SIG-M5 (cell line): ENCODE measurements at regions not wholly inside any gene's neighbourhood (a gene's known extent, or its start where the extent isn't known, plus 50 kb on each side); places are given as distances from the start of the nearest gene placed in this dataset.

ENCODE experiments used
- DNase-seq: peaks from one replicate; lab custom pipeline; 2025; lab: John Stamatoyannopoulos, UW

- DNase-seq = no peak
These were observed 283.4 kb downstream of the CRPPA start for GRCh38 chr7:16137944-16138343.

DNA sequence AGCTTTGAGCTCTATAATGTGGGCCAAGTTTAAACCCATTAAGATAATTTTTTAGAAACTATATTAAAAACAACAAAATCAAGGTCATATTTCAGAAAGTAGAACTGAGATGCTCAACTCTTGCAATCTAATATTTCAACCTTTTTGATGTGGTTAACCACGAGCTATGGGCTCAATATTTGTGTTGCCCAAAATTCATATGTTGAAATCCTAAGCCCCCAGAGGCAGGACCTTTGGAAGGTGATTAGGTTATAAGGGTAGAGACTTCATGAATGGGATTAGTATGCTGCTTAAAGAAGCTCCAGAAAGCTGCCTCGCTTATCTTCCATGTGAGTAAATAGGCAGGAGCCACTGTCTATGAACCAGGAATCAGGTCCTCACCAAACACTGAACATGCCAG is 284.4 kb downstream of the CRPPA start:
- no peak for DNase-seq

GRCh38 chr7:16135658-16136057 is 285.7 kb downstream of the CRPPA start:
- DNase-seq = no peak

DNA sequence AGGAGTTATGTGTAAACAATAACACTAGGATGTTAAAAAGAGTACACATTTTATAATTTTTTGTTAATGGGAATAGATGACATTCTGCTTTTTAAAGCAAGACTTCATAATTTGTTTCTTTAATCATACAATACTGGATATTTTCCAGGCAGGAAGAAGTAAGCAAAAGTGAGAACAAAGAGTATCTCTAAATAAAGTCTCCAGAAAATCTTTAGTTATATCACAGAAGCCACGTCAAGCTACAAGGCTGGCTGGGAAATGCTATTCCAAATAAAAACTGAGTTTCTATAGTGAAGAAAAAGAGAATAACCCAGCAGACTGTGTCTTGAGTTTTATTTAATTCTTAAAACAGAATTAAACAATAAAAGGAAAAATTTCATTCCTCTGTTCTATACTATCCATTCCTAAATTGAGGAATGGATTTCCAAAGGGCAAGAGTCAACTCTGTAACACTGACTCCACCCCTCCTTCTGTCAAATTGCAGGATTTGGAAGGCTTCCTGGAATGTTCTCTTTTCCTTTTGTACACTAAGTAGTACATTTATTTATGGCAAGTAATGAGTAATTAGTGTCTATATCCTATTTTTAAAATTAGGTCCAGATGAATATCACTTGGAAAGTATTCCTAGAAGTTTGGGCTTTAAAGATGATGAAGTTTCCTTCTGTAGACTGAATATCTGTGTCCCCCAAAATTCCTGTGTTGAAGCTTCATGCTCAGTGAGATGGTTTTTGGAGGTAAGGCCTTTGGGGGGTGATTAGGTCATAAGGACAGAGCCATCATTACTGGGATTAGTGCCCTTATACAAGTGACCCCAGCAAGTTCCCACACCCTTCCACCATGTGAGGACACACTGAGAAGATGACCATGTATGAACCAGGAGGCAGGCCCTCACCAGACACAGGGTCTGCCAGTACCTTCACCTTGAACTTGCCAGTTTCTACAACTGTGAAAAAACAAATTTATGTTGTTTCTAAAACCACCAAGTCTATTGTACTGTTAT is 290.9 kb downstream of the CRPPA start:
- no peak for DNase-seq

- DNase-seq = no peak
These were observed 291.8 kb downstream of the CRPPA start for GRCh38 chr7:16129431-16130110.

DNA sequence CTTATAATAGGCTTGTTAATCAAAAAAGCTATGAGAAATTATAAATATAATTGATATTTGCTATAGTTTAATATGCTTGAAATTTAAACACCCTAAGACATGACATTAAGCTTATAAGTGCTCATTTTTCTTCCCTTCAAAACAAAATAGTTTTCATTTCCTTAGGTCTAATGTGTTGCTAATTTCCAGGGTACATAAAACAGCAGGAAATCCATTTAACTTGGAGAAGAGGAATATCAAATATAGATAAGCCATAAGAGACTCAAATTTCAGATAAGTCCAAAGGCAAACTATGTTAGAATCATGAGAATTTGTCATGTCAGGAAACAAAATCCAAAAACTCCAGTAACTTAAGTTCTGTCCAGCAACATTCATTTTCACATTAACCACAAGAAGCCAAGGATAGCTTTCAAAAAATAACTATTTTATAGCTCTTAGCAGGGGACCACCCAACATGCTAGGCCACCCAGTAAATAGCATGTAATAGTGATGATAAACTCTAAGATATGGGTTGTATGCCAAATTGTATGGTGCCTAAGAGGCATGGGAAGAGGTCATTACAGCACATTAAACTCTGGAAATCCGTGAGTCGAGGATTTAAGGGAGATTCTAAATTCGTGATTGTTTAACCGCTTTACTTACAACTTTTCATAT is 298.1 kb downstream of the CRPPA start:
- no peak for DNase-seq

DNA sequence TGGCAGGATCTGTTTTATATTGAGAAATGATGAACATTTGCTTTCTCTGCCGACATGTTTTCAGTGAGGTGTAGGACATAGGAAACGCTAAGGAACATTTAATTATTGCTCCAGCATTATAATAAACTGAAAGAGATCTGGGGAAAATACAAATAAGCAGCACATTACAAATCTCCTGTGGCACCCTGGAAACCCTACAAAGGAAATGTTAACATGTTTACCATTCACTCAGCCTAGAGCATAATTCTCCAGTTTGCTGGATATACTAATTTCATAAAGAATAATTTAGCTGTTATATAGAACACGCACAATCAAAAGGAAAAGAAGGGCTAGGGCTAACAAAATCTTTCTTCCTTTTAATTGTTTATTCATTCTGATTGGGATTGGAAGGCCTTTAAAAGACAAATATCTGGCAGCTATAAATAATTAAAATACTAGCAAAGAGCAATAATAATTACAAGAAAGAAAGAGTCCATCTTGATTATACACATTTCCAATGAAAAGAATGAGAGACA is 299.4 kb downstream of the CRPPA start:
- no peak for DNase-seq

DNA sequence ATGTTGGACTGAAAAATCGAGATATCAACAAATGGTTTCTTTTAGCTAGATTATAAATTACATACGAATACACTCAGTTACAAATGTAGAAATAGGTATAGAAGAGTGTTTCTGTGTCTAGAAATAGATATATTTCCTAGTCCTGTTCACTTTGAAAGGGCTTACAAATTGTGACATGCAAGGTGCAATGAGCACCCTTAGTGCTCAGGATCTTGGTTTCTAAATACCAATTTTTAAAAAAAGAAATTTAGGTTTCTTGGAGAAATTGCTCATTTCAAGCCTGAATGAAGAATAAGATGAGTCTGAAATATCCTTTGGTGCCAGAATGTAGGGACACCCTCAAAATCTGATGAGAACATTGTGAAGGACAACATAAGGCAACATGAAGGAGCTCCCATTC is 306.0 kb downstream of the CRPPA start:
- no peak for DNase-seq

- DNase-seq = no peak
These were observed 306.7 kb downstream of the CRPPA start for GRCh38 chr7:16114633-16115032.

- DNase-seq = no peak
These were observed 307.3 kb downstream of the CRPPA start for GRCh38 chr7:16114071-16114470.

- DNase-seq = no peak
These were observed 308.3 kb downstream of the CRPPA start for GRCh38 chr7:16113058-16113457.

DNA sequence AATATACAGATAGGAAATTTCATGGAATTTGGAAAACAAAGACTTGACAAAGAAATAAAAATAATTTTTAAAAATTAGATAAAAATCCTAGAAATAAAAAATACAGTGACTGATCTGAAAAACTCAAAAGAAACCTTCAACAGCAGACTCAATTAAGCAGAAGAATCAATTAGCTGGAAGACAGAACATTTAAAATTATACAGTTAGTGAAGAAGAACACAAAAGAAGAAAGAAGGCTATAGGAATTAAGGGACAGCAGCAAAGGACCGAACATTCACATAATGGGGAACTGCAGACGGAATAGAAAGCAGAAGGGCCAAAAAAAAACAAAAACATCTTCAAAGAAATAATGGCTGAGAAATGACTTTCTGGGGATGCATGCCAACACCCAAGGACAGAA is 314.5 kb downstream of the CRPPA start:
- DNase-seq = no peak

- DNase-seq = no peak
These were observed 315.0 kb downstream of the CRPPA start for GRCh38 chr7:16106300-16106699.

- no peak for DNase-seq
These were observed 322.0 kb downstream of the CRPPA start for GRCh38 chr7:16099302-16099849.

DNA sequence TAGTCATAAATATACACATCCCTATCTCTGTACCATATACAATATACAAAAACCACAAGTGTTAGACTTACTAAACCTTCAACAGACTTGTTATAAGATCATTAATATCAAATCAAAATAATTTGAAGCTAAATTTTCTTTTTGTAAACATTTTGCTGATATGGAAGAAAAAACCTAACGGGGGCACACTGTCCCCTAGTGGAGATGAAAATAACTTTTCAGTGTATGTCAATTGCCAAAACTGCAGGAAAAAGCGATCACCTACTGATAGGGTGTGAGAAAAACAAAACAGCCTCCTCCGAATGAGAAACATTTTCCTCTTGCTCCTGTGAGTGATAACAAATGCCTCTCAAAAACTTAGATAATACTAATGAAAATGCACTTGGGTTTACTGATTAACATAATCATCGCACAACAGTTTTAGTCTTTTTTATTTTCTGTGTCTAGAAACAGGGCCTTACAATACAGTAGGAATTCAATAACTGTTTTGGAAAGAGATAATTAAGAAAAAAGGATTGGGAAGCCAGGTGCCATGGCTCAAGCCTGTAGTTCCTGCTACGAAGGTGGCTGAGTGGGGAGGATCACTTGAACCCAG is 322.7 kb downstream of the CRPPA start:
- DNase-seq = no peak

GRCh38 chr7:16098058-16098457 is 323.3 kb downstream of the CRPPA start:
- no peak for DNase-seq

GRCh38 chr7:16095171-16095950 is 326.0 kb downstream of the CRPPA start:
- no peak for DNase-seq

GRCh38 chr7:16094651-16095050 is 326.7 kb downstream of the CRPPA start:
- no peak for DNase-seq

DNA sequence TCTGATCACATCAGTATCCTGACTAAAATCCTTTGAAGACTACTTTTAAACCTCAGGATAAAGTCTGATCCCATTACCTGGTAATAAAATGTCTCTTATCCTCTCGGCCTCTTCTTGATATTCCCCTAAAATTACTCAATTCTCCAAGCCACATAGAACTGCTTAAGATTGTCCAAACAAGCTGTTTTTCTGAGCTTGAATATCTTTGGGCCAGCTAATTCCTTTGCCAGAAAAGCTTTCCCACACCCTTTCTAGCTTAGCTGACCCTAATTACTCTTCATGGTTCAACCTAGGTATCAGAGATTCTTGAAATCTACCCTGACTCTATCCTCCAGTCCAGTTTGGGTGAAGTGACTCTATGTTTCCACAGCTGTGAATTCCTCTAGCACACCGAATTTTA is 328.6 kb downstream of the CRPPA start:
- no peak for DNase-seq

GRCh38 chr7:16091701-16092310 is 329.5 kb downstream of the CRPPA start:
- no peak for DNase-seq

DNA sequence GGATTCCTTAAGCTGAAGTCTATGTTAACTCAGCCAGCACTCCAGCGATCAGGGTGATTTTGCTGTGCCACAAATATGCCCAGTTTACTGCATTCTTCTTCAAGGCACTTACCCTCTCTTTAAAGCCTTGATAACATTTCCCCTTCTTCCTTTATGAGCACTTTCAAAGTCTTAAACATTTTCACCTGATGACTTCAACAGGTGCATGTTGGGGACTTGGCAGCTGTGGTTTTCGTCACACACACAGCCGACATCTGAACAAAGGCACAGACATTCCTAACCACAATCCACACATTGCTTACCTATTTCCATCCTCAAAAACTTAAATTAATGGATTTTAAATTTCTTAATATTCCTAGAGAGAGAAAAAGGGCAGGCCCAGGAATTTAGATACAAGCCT is 331.5 kb downstream of the CRPPA start:
- DNase-seq = no peak
